Uterus (tissue), 2 donors: ENCODE measurements at regions not wholly inside any gene's neighbourhood (a gene's known extent, or its start where the extent isn't known, plus 50 kb on each side); places are given as distances from the start of the nearest gene placed in this dataset.

Experiments
- CTCF ChIP-seq, 4 experiments: fragments of 200-600 bp in 2 of 4; fragments of 450-650 bp in 2 of 4; sonication (generic) in 2 of 4; IDR thresholded peaks; one replicate each; pipeline ENCODE4 v1.5.1; 2016 to 2019; ENCODE audit warnings: antibody characterized with exemption in 4 of 4, mild to moderate bottlenecking in 2 of 4, moderate library complexity in 1 of 4
- POLR2A ChIP-seq, 2 donors: fragments of 450-650 bp; IDR thresholded peaks; one replicate each; pipeline ENCODE4 v1.6.1; 2016; ENCODE audit warnings: antibody characterized with exemption in 2 of 2, mild to moderate bottlenecking in 1 of 2, moderate library complexity in 1 of 2

- TF ChIP-seq CTCF (IDR thresholded peaks at IDR 0.05) (no peak), POLR2A (IDR thresholded peaks at IDR 0.05) (no peak)
These were observed 542.5 kb upstream of the LMCD1 start for GRCh38 chr3:7959094-7959493.
